RWPE1 (cell line): ENCODE measurements at regions not wholly inside any gene's neighbourhood (a gene's known extent, or its start where the extent isn't known, plus 50 kb on each side); places are given as distances from the start of the nearest gene placed in this dataset.

Source experiments
- CTCF ChIA-PET: fragments of 350-600 bp; sonication (Branson Sonifier 250); formaldehyde crosslinking; extraction: SDS; loops from one replicate; lab custom pipeline; 2021; lab: Yijun Ruan, JAX
- POLR2A ChIA-PET: fragments of 400-600 bp; formaldehyde crosslinking; extraction: SDS; loops from one replicate; lab custom pipeline; 2020; ENCODE audit warnings: antibody characterized with exemption; ENCODE audit not compliant: low non-redundant PET; lab: Yijun Ruan, JAX
- DNase-seq: peaks from one replicate; pipeline ENCODE4 v3.0.0; 2012; ENCODE audit warnings: low spot score
- H3K27ac ChIP-seq: fragments of 450-650 bp; 2 replicates; pipeline ENCODE4 v1.5.1; 2017
- CTCF ChIP-seq: fragments of 450-650 bp; conservative IDR thresholded peaks from 2 replicates; pipeline ENCODE4 v1.5.1; 2017; ENCODE audit warnings: low read depth, mild to moderate bottlenecking

GRCh38 chr7:155225516-155225915 is 72.2 kb upstream of the INSIG1 start:
- no peak overlapping the region for H3K27ac ChIP-seq
- no peak for DNase-seq
- CTCF ChIA-PET, result no interaction called here
- TF ChIP-seq CTCF, result no peak
- POLR2A ChIA-PET, result no interaction called here

- no peak for TF ChIP-seq CTCF
- POLR2A ChIA-PET, result no interaction called here
These were observed 71.2 kb upstream of the INSIG1 start for GRCh38 chr7:155226261-155227003.

GRCh38 chr7:155227004-155227787 is 70.5 kb upstream of the INSIG1 start:
- ChIA-PET POLR2A (no interaction called here), CTCF (interaction anchor here (1.0 kb wide), 1 partner anchor 117 kb away, joined by 3 read pairs; no protein-coding TSS in a partner anchor)
- no peak overlapping the region for H3K27ac ChIP-seq
- no peak for DNase-seq
- TF ChIP-seq CTCF, result no peak

More at GRCh38 chr7:155226261-155227003, 71.2 kb upstream of the INSIG1 start:
- DNase-seq, result no peak
- H3K27ac ChIP-seq, result no peak overlapping the region
- CTCF ChIA-PET, result interaction anchor here (1.0 kb wide), 1 partner anchor 118 kb away, joined by 3 read pairs; no protein-coding TSS in a partner anchor

- ChIA-PET POLR2A (no interaction called here), CTCF (interaction anchor here (1.0 kb wide), 1 partner anchor 117 kb away, joined by 3 read pairs; no protein-coding TSS in a partner anchor)
- no peak for DNase-seq
- no peak for TF ChIP-seq CTCF
- H3K27ac ChIP-seq, result no peak overlapping the region
These were observed 69.8 kb upstream of the INSIG1 start for GRCh38 chr7:155227788-155228458.

- CTCF ChIA-PET, result no interaction called here
- no peak overlapping the region for H3K27ac ChIP-seq
- POLR2A ChIA-PET, result no interaction called here
- TF ChIP-seq CTCF, result no peak
- DNase-seq, result no peak
These were observed 69.2 kb upstream of the INSIG1 start for GRCh38 chr7:155228459-155228845.

GRCh38 chr7:155228894-155229293 is 68.8 kb upstream of the INSIG1 start:
- ChIA-PET POLR2A (no interaction called here), CTCF (no interaction called here)

More at GRCh38 chr7:155228894-155229293, 68.8 kb upstream of the INSIG1 start:
- H3K27ac ChIP-seq, result peak overlapping the region; percentile 82; the same call in 1 of the 2 replicates
- no peak for TF ChIP-seq CTCF
- DNase-seq, result no peak
